ENCODE measurements at regions not wholly inside any gene's neighbourhood (a gene's known extent, or its start where the extent isn't known, plus 50 kb on each side); places are given as distances from the start of the nearest gene placed in this dataset.

- no peaks in the 10 kb centered on the region for H3K9me3 ChIP-seq
- TF ChIP-seq EP300 (IDR thresholded peaks at IDR 0.05) (no peak), POLR2A (IDR thresholded peaks at IDR 0.05) (no peak), POLR2AphosphoS5 (IDR thresholded peaks at IDR 0.05) (no peak), CTCF (IDR thresholded peaks at IDR 0.05) (no peak)
- intact Hi-C loops (cut with DNase I; ENCODE audit: low total_unique reads) = no loop called here
- DNase-seq = no peak
- H3K4me3 ChIP-seq = no peak overlapping the region
- H3K27ac ChIP-seq = no peak overlapping the region
- no peaks in the 10 kb centered on the region for H3K36me3 ChIP-seq
- WGBS, 5 donors = 70 to 81% (median 74%) methylated on average over 6 of the region's 6 CpGs
- H3K27me3 ChIP-seq = no peaks in the 10 kb centered on the region
- H3K4me1 ChIP-seq = no peaks in the 10 kb centered on the region
These were observed 680.9 kb downstream of the SATB2 start for GRCh38 chr2:198776616-198777406.

GRCh38 chr2:198775737-198776136 is 682.0 kb downstream of the SATB2 start:
- no peaks in the 10 kb centered on the region for H3K9me3 ChIP-seq

GRCh38 chr2:198774576-198774975 is 683.2 kb downstream of the SATB2 start:
- TF ChIP-seq EP300 (IDR thresholded peaks at IDR 0.05) (no peak), POLR2A (IDR thresholded peaks at IDR 0.05) (no peak), CTCF (IDR thresholded peaks at IDR 0.05) (no peak), POLR2AphosphoS5 (IDR thresholded peaks at IDR 0.05) (no peak)
- 31 to 49% (median 37%) methylated on average over 2 of the region's 2 CpGs for WGBS, 5 donors
- DNase-seq = no peak
- Histone ChIP-seq H3K4me3 (no peak overlapping the region), H3K27me3 (no peaks in the 10 kb centered on the region), H3K27ac (no peak overlapping the region), H3K36me3 (no peaks in the 10 kb centered on the region), H3K9me3 (no peaks in the 10 kb centered on the region), H3K4me1 (no peaks in the 10 kb centered on the region)
- intact Hi-C loops (cut with DNase I; ENCODE audit: low total_unique reads) = no loop called here

More at GRCh38 chr2:198775737-198776136, 682.0 kb downstream of the SATB2 start:
- H3K36me3 ChIP-seq = no peaks in the 10 kb centered on the region
- whole genome bisulfite sequencing, 5 donors = 63 to 72% (median 68%) methylated on average over 5 of the region's 5 CpGs
- no peaks in the 10 kb centered on the region for H3K27me3 ChIP-seq
- H3K4me3 ChIP-seq = no peak overlapping the region
- no peak overlapping the region for H3K27ac ChIP-seq
- H3K4me1 ChIP-seq = no peaks in the 10 kb centered on the region
- no peak for TF ChIP-seq EP300 (IDR thresholded peaks at IDR 0.05)
- no peak for TF ChIP-seq CTCF (IDR thresholded peaks at IDR 0.05)
- TF ChIP-seq POLR2A (IDR thresholded peaks at IDR 0.05) = no peak
- TF ChIP-seq POLR2AphosphoS5 (IDR thresholded peaks at IDR 0.05) = no peak
- intact Hi-C loops (cut with DNase I; ENCODE audit: low total_unique reads) = no loop called here
- DNase-seq = no peak

GRCh38 chr2:198767694-198768093 is 690.0 kb downstream of the SATB2 start:
- intact Hi-C loops (cut with DNase I; ENCODE audit: low total_unique reads) = no loop called here
- Histone ChIP-seq H3K27ac (no peak overlapping the region), H3K4me3 (no peak overlapping the region), H3K9me3 (no peaks in the 10 kb centered on the region), H3K4me1 (no peaks in the 10 kb centered on the region), H3K36me3 (no peaks in the 10 kb centered on the region), H3K27me3 (no peaks in the 10 kb centered on the region)
- TF ChIP-seq POLR2AphosphoS5 (IDR thresholded peaks at IDR 0.05) (no peak), POLR2A (IDR thresholded peaks at IDR 0.05) (no peak), EP300 (IDR thresholded peaks at IDR 0.05) (no peak), CTCF (IDR thresholded peaks at IDR 0.05) (no peak)
- DNase-seq = no peak
- WGBS, 5 donors = 70 to 81% (median 72%) methylated on average over 5 of the region's 5 CpGs

Data from stomach (tissue), 8 donors.